K562 (cell line): ENCODE measurements at regions not wholly inside any gene's neighbourhood (a gene's known extent, or its start where the extent isn't known, plus 50 kb on each side); places are given as distances from the start of the nearest gene placed in this dataset.

ENCODE experiments used
- C11orf30 ChIP-seq: fragments of 450-650 bp; IDR thresholded peaks from 2 replicates; pipeline ENCODE4 v1.6.1; 2016; ENCODE audit warnings: low read depth, mild to moderate bottlenecking
- CREM ChIP-seq: IDR thresholded peaks from 2 replicates; pipeline ENCODE4 v1.6.1; 2014; ENCODE audit warnings: antibody characterized with exemption, low read depth
- CTBP1 ChIP-seq: fragments of 450-650 bp; IDR thresholded peaks from 2 replicates; pipeline ENCODE4 v1.6.1; 2016; ENCODE audit warnings: borderline replicate concordance
- HMGN3 ChIP-seq: IDR thresholded peaks from 2 replicates; pipeline ENCODE4 v1.6.1; 2011; ENCODE audit warnings: borderline replicate concordance, low read depth, mild to moderate bottlenecking, mixed read lengths, low read length; ENCODE audit not compliant: insufficient read length; ENCODE audit errors: extremely low read depth
- KDM4B ChIP-seq, 2 experiments: fragments of 450-650 bp in 1 of 2; sonication (generic) in 1 of 2; IDR thresholded peaks; 2 replicates each; pipeline ENCODE4 v1.6.1; 2016 to 2017; ENCODE audit warnings: borderline replicate concordance in 2 of 2, antibody characterized with exemption in 1 of 2, low read depth in 1 of 2, mild to moderate bottlenecking in 1 of 2
- MAFG ChIP-seq: fragments of 450-650 bp; conservative IDR thresholded peaks from 2 replicates; pipeline ENCODE4 v1.6.1; 2016; ENCODE audit warnings: missing genetic modification characterization, missing compliant biosample characterization
- MEF2A ChIP-seq: IDR thresholded peaks from 2 replicates; pipeline ENCODE4 v1.6.1; 2011; ENCODE audit warnings: low read depth, mild to moderate bottlenecking, low read length, moderate library complexity; ENCODE audit not compliant: control insufficient read depth
- NR2C2 ChIP-seq, 2 experiments: fragments of 200-800 bp in 1 of 2; sonication (Bioruptor generic) in 1 of 2; sonication (generic) in 1 of 2; formaldehyde crosslinking in 1 of 2; IDR thresholded peaks; 2 replicates each; pipeline versions ENCODE4 v1.6.1 to v1.8.0; 2016 to 2022; ENCODE audit warnings: mild to moderate bottlenecking in 1 of 2, missing compliant biosample characterization in 1 of 2, missing genetic modification characterization in 1 of 2, missing genetic modification reagents in 1 of 2
- PHF8 ChIP-seq: fragments of 200-600 bp; sonication (generic); IDR thresholded peaks from 2 replicates; pipeline ENCODE4 v1.6.1; 2012; ENCODE audit warnings: mixed run types, mild to moderate bottlenecking, inconsistent platforms, low read length, moderate library complexity, borderline replicate concordance
- POLR2AphosphoS5 ChIP-seq: IDR thresholded peaks from 2 replicates; pipeline ENCODE4 v1.6.1; 2011; ENCODE audit warnings: mild to moderate bottlenecking, low read depth, low read length, moderate library complexity; ENCODE audit not compliant: control insufficient read depth, insufficient read depth
- TBL1XR1 ChIP-seq, 2 experiments: IDR thresholded peaks; 2 replicates each; pipeline ENCODE4 v1.6.1; 2012; ENCODE audit warnings: improper control_type of control experiment in 2 of 2, low read length in 2 of 2, mild to moderate bottlenecking in 1 of 2
- ZNF197 ChIP-seq: fragments of 200-800 bp; sonication (Bioruptor generic); IDR thresholded peaks from 2 replicates; pipeline ENCODE4 v1.6.1; 2016; ENCODE audit warnings: low read depth, missing genetic modification characterization, missing compliant biosample characterization
- ZNF764 ChIP-seq: fragments of 250-450 bp; sonication (Bioruptor Pico); IDR thresholded peaks from 2 replicates; pipeline ENCODE4 v1.4.0; 2020; ENCODE audit warnings: low read depth, mild to moderate bottlenecking, moderate library complexity
- ZNF778 ChIP-seq: fragments of 450-650 bp; formaldehyde crosslinking; IDR thresholded peaks from 2 replicates; pipeline ENCODE4 v1.4.0; 2020; ENCODE audit warnings: mild to moderate bottlenecking, moderate library complexity
- TF ChIP-seq, protein P1 (sequence below), 3 experiments: fragments of 200-800 bp in 1 of 3; fragments of 250-450 bp in 1 of 3; fragments of 450-650 bp in 1 of 3; sonication (Bioruptor Pico) in 1 of 3; sonication (Bioruptor generic) in 1 of 3; formaldehyde crosslinking in 1 of 3; IDR thresholded peaks; 2 replicates each; pipeline versions ENCODE4 v1.6.1 to v1.8.0; 2016 to 2022; ENCODE audit warnings: mild to moderate bottlenecking in 2 of 3, missing genetic modification characterization in 2 of 3, missing compliant biosample characterization in 1 of 3, moderate library complexity in 1 of 3
- TF ChIP-seq, protein P2 (sequence below), 2 experiments: fragments of 450-650 bp; IDR thresholded peaks; 2 replicates each; pipeline ENCODE4 v1.6.1; 2018; ENCODE audit warnings: mild to moderate bottlenecking in 2 of 2, low read depth in 1 of 2; ENCODE audit not compliant: partially characterized antibody in 2 of 2
- TF ChIP-seq, protein P3 (sequence below): sonication (generic); formaldehyde crosslinking; IDR thresholded peaks from 2 replicates; pipeline ENCODE4 v1.8.1; 2022; ENCODE audit warnings: missing genetic modification reagents

DNA sequence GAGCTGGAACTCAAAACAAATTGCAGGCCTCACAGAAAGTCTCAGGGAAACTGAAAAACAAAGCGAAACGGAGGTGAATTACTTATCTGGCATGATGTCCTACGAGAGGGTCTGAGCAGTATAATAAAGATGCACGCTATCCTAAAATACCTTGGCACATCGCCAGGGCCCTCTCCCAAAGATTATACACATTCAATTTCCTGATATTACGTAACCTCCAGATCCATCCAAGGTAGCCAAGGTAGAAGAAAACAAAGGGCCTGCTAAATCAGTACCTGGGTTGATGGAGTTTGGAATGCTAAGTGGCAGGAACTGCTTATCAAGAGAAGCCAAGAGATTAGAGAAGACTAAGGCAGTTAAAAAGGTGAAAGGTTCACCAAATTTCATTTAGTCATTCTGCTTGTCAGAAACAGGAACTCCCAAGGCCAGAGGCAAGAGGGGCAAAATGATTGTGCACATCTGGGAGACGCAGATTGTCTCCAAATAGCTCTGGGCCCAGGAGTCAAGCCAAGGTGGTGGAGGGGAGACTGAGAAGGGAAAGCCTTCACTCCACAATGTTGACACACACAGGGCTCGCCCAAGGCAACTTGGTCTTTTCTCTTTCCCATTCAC lies 236.8 kb upstream of the ATP5MC3 start (continued):
- TF ChIP-seq, protein P1, sequence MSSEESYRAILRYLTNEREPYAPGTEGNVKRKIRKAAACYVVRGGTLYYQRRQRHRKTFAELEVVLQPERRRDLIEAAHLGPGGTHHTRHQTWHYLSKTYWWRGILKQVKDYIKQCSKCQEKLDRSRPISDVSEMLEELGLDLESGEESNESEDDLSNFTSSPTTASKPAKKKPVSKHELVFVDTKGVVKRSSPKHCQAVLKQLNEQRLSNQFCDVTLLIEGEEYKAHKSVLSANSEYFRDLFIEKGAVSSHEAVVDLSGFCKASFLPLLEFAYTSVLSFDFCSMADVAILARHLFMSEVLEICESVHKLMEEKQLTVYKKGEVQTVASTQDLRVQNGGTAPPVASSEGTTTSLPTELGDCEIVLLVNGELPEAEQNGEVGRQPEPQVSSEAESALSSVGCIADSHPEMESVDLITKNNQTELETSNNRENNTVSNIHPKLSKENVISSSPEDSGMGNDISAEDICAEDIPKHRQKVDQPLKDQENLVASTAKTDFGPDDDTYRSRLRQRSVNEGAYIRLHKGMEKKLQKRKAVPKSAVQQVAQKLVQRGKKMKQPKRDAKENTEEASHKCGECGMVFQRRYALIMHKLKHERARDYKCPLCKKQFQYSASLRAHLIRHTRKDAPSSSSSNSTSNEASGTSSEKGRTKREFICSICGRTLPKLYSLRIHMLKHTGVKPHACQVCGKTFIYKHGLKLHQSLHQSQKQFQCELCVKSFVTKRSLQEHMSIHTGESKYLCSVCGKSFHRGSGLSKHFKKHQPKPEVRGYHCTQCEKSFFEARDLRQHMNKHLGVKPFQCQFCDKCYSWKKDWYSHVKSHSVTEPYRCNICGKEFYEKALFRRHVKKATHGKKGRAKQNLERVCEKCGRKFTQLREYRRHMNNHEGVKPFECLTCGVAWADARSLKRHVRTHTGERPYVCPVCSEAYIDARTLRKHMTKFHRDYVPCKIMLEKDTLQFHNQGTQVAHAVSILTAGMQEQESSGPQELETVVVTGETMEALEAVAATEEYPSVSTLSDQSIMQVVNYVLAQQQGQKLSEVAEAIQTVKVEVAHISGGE (CRISPR knock-in tag; IDR thresholded peaks at IDR 0.05) = 0 out of 6 replicates have a peak, but pooled peaks of 1 of the 3 experiments have one; percentile 28
- TF ChIP-seq ZNF764 (CRISPR knock-in tag) (no peak), POLR2AphosphoS5 (peak; percentile 74), TBL1XR1 (IDR thresholded peaks at IDR 0.05; ENCODE audit: low read length in 2 of 2) (peak in 1 of 2 experiments; percentile 65; a peak in 1 of 4 replicates), MEF2A (peak; percentile 71), ZNF778 (CRISPR knock-in tag) (no peak), PHF8 (no peak), MAFG (tag) (peak; percentile 73), KDM4B (IDR thresholded peaks at IDR 0.05; ENCODE audit: borderline replicate concordance in 2 of 2, low read depth in 1 of 2) (no peak), C11orf30 (peak; percentile 60; the same call in 1 of the 2 replicates), HMGN3 (peak; percentile 46), CREM (peak; percentile 69; the same call in 1 of the 2 replicates), CTBP1 (peak; percentile 71; the same call in 1 of the 2 replicates), NR2C2 (CRISPR knock-in tag; IDR thresholded peaks at IDR 0.05) (no peak), NR2C2 (tag; IDR thresholded peaks at IDR 0.05) (peak; percentile 77), ZNF197 (0 out of 2 replicates have a peak, but pooled peaks have one; percentile 32)
- TF ChIP-seq, protein P2, sequence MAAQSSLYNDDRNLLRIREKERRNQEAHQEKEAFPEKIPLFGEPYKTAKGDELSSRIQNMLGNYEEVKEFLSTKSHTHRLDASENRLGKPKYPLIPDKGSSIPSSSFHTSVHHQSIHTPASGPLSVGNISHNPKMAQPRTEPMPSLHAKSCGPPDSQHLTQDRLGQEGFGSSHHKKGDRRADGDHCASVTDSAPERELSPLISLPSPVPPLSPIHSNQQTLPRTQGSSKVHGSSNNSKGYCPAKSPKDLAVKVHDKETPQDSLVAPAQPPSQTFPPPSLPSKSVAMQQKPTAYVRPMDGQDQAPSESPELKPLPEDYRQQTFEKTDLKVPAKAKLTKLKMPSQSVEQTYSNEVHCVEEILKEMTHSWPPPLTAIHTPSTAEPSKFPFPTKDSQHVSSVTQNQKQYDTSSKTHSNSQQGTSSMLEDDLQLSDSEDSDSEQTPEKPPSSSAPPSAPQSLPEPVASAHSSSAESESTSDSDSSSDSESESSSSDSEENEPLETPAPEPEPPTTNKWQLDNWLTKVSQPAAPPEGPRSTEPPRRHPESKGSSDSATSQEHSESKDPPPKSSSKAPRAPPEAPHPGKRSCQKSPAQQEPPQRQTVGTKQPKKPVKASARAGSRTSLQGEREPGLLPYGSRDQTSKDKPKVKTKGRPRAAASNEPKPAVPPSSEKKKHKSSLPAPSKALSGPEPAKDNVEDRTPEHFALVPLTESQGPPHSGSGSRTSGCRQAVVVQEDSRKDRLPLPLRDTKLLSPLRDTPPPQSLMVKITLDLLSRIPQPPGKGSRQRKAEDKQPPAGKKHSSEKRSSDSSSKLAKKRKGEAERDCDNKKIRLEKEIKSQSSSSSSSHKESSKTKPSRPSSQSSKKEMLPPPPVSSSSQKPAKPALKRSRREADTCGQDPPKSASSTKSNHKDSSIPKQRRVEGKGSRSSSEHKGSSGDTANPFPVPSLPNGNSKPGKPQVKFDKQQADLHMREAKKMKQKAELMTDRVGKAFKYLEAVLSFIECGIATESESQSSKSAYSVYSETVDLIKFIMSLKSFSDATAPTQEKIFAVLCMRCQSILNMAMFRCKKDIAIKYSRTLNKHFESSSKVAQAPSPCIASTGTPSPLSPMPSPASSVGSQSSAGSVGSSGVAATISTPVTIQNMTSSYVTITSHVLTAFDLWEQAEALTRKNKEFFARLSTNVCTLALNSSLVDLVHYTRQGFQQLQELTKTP (IDR thresholded peaks at IDR 0.05; ENCODE audit: low read depth in 1 of 2, partially characterized antibody in 2 of 2) = no peak
- TF ChIP-seq, protein P3, sequence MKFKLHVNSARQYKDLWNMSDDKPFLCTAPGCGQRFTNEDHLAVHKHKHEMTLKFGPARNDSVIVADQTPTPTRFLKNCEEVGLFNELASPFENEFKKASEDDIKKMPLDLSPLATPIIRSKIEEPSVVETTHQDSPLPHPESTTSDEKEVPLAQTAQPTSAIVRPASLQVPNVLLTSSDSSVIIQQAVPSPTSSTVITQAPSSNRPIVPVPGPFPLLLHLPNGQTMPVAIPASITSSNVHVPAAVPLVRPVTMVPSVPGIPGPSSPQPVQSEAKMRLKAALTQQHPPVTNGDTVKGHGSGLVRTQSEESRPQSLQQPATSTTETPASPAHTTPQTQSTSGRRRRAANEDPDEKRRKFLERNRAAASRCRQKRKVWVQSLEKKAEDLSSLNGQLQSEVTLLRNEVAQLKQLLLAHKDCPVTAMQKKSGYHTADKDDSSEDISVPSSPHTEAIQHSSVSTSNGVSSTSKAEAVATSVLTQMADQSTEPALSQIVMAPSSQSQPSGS = no peak
